ENCODE measurements at regions not wholly inside any gene's neighbourhood (a gene's known extent, or its start where the extent isn't known, plus 50 kb on each side); places are given as distances from the start of the nearest gene placed in this dataset.

DNA sequence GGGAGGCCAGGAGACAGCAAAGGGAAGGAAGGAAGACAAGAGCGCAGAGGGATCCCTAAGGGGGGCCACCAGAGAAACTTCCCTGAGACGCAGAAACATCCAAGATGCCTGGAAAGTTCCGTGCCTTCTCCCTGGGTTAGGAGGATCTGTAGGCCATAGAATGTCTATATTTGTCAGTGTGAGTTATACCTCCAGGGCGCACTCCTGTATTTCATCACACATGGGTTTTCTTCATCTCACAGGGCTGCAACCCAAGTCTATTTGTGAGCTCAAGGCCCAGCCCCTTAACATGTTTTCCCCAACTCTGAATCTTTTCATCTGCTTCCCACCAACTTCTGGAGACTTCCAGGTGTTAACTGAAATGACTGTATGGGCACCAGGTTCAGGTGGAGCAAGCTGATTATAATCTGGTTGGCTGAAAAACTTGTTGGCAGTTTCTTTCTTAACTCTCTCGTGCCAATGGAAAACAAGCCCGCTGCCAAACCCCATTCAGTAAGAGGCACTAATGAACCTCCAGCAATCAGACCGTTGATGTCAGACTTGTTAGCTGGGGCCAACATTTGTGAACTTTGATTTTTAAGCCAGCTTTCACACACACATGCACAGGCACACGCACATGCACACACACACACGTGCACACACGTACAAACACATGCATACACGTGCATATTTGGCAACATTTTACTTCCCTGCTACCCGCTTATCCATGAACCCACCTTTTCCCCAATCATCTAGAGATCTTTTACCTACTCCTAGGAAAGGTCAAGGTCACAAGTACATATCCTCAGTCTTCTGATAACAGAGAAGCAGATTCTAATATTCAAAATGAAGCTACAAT, 247.5 kb upstream of the GMDS start:
- DNase-seq, result no peak
- Histone ChIP-seq H3K4me1 (no peaks in the 10 kb centered on the region), H3K27ac (no peak overlapping the region), H3K9me3 (no peaks in the 10 kb centered on the region), H3K36me3 (ENCODE audit: insufficient read depth in 1 of 2, low read depth in 1 of 2) (no peaks in the 10 kb centered on the region), H3K27me3 (ENCODE audit: insufficient read depth in 3 of 3, low read length in 2 of 3) (peaks cover 0 to 3% (median 2%) of the 10 kb centered on the region in 3 donors), H3K4me3 (no peak overlapping the region)
- TF ChIP-seq, protein P1, sequence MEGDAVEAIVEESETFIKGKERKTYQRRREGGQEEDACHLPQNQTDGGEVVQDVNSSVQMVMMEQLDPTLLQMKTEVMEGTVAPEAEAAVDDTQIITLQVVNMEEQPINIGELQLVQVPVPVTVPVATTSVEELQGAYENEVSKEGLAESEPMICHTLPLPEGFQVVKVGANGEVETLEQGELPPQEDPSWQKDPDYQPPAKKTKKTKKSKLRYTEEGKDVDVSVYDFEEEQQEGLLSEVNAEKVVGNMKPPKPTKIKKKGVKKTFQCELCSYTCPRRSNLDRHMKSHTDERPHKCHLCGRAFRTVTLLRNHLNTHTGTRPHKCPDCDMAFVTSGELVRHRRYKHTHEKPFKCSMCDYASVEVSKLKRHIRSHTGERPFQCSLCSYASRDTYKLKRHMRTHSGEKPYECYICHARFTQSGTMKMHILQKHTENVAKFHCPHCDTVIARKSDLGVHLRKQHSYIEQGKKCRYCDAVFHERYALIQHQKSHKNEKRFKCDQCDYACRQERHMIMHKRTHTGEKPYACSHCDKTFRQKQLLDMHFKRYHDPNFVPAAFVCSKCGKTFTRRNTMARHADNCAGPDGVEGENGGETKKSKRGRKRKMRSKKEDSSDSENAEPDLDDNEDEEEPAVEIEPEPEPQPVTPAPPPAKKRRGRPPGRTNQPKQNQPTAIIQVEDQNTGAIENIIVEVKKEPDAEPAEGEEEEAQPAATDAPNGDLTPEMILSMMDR (IDR thresholded peaks at IDR 0.05), result no peak
- intact Hi-C loops (cut with DNase I), result no loop called here
- peak in 3 of 4 donors; percentile 56 to 85 (median 61) for ATAC-seq
- WGBS, 3 donors, result 65 to 80% (median 75%) methylated on average over 12 of the region's 12 CpGs

DNA sequence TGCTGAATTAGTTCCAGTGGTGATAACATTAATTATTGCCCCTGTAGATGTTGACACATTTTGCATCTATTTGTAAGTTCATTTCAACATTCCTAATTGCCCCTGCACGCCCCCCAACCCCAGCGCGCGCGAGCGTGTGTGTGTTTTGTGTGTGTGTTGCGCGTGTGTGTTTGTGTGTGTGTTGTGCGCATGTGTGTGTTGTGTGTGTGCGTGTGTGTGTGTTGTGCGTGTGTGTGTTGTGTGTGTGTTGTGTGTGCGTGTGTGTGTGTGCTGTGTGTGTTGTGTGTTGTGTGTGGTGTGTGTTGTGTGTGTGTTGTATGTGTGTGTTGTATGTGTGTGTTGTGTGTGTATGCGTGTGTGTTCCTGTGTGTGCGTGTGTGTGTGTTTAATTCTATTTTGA, 245.7 kb upstream of the GMDS start:
- TF ChIP-seq, protein P1 (IDR thresholded peaks at IDR 0.05), result no peak
- H3K4me1 ChIP-seq, result no peaks in the 10 kb centered on the region
- ATAC-seq (no peak), DNase-seq (no peak)
- 95 to 99% (median 98%) methylated on average over 14 of the region's 14 CpGs for WGBS, 3 donors
- H3K36me3 ChIP-seq (ENCODE audit: insufficient read depth in 1 of 2, low read depth in 1 of 2), result no peaks in the 10 kb centered on the region
- no peak overlapping the region for H3K27ac ChIP-seq
- H3K4me3 ChIP-seq, result no peak overlapping the region
- intact Hi-C loops (cut with DNase I), result no loop called here
- H3K27me3 ChIP-seq (ENCODE audit: insufficient read depth in 3 of 3, low read length in 2 of 3), result no peaks in the 10 kb centered on the region
- H3K9me3 ChIP-seq, result no peaks in the 10 kb centered on the region

DNA sequence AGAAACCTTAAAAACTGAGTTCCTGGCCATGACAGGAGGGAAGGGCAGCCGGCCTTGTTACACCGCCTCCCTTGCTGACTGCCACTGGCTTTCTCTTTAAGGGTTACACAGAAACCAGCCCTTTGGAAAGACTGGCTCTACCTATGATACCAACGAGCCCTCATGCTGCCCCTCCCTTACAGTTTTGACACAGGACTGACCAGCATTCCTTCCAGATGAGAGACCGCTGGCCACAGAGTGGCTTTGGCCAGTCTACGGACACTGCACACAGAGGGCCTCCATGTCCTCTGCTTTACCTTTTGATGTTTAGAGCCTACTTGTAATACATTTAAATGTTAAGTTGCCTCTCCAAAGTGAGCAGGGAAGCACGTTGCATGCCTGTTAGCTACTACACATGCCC, 243.2 kb upstream of the GMDS start:
- Histone ChIP-seq H3K9me3 (no peaks in the 10 kb centered on the region), H3K4me3 (no peak overlapping the region), H3K4me1 (no peaks in the 10 kb centered on the region), H3K36me3 (ENCODE audit: insufficient read depth in 1 of 2, low read depth in 1 of 2) (no peaks in the 10 kb centered on the region), H3K27me3 (ENCODE audit: insufficient read depth in 3 of 3, low read length in 2 of 3) (no peaks in the 10 kb centered on the region), H3K27ac (no peak overlapping the region)
- WGBS, 3 donors, result 87 to 92% (median 89%) methylated on average over 6 of the region's 6 CpGs
- DNase-seq, result no peak
- TF ChIP-seq, protein P1 (IDR thresholded peaks at IDR 0.05), result no peak
- ATAC-seq, result no peak
- intact Hi-C loops (cut with DNase I), result no loop called here

DNA sequence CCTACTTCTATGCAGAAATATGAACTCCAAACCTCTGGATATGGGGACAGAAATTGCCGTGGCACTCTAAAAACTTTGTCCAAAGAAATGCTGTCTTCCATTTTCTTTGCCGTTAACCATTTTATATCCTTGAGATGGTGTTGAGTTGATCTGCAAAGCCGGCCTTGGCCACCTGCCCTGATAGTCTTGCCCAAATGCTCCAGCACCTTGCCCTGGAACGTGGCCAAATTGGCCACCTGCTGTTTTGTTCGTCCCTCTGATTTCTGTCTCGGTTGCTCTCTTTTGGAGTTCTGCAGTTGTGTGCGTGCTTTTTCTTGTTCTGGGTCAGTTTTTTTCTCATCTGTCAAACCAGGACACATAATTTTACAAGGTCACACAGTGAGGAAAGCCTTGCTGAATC, 239.7 kb upstream of the GMDS start:
- DNase-seq, result no peak
- no peaks in the 10 kb centered on the region for H3K36me3 ChIP-seq (ENCODE audit: insufficient read depth in 1 of 2, low read depth in 1 of 2)
- TF ChIP-seq, protein P1 (IDR thresholded peaks at IDR 0.05), result no peak
- H3K9me3 ChIP-seq, result peaks cover 7% of the 10 kb centered on the region
- H3K27ac ChIP-seq, result no peak overlapping the region
- WGBS, 3 donors, result 21 to 38% (median 30%) methylated on average over 7 of the region's 7 CpGs
- intact Hi-C loops (cut with DNase I), result no loop called here
- peaks cover 0 to 12% (median 0%) of the 10 kb centered on the region in 3 donors for H3K27me3 ChIP-seq (ENCODE audit: insufficient read depth in 3 of 3, low read length in 2 of 3)
- no peak for ATAC-seq
- H3K4me1 ChIP-seq, result no peaks in the 10 kb centered on the region
- no peak overlapping the region for H3K4me3 ChIP-seq

All from psoas muscle (tissue), 7 donors.